Upper lobe of left lung (tissue), 6 donors: ENCODE measurements at regions not wholly inside any gene's neighbourhood (a gene's known extent, or its start where the extent isn't known, plus 50 kb on each side); places are given as distances from the start of the nearest gene placed in this dataset.

Experiments used
- ATAC-seq, 2 donors: fragments of 200-7000 bp; cut with Tn5 transposase; one replicate each; pipeline ENCODE4 v1.9.1; 2022; ENCODE audit warnings: mild to moderate bottlenecking in 2 of 2, moderate library complexity in 2 of 2; ENCODE audit not compliant: low FRiP score in 2 of 2
- DNase-seq, 2 donors: peaks; one replicate each; pipeline ENCODE4 v3.0.0-alpha.2; 2019 to 2020
- H3K27ac ChIP-seq, 4 donors: fragments of 200-600 bp; sonication (generic); one replicate each; pipeline ENCODE4 v1.5.1; 2016 to 2019
- H3K27me3 ChIP-seq, 4 donors: fragments of 200-600 bp; sonication (generic); one replicate each; pipeline ENCODE4 v1.5.1; 2017 to 2019
- H3K36me3 ChIP-seq, 4 donors: fragments of 200-600 bp; sonication (generic); one replicate each; pipeline ENCODE4 v1.5.1; 2016 to 2019
- H3K4me1 ChIP-seq, 4 donors: fragments of 200-600 bp; sonication (generic); one replicate each; pipeline ENCODE4 v1.5.1; 2018 to 2019
- H3K4me3 ChIP-seq, 4 donors: fragments of 200-600 bp; sonication (generic); one replicate each; pipeline ENCODE4 v1.5.1; 2017 to 2019; ENCODE audit warnings: mild to moderate bottlenecking in 2 of 4, moderate library complexity in 1 of 4
- H3K9me3 ChIP-seq, 4 donors: fragments of 200-600 bp; sonication (generic); one replicate each; pipeline ENCODE4 v1.5.1; 2018 to 2019
- EP300 ChIP-seq, 4 donors: sonication (generic); formaldehyde crosslinking; IDR thresholded peaks; one replicate each; pipeline ENCODE4 v1.5.1; 2017; ENCODE audit warnings: antibody characterized with exemption in 4 of 4, control low read depth in 2 of 4
- POLR2A ChIP-seq, 4 donors: fragments of 450-650 bp; IDR thresholded peaks; one replicate each; pipeline ENCODE4 v1.5.1; 2016 to 2017; ENCODE audit warnings: antibody characterized with exemption in 4 of 4, mild to moderate bottlenecking in 2 of 4
- POLR2AphosphoS5 ChIP-seq, 2 donors: sonication (generic); formaldehyde crosslinking; IDR thresholded peaks; one replicate each; pipeline ENCODE4 v1.5.1; 2017; ENCODE audit warnings: antibody characterized with exemption in 2 of 2
- WGBS, 2 donors: methylation state at CpG; one replicate each; pipeline ENCODE4 v1.1.5; 2017 to 2018; 5-methylcytosine and 5-hydroxymethylcytosine counted together
- TF ChIP-seq, protein P1 (sequence below), 6 experiments: fragments of 450-650 bp in 4 of 6; fragments of 200-600 bp in 2 of 6; sonication (generic) in 2 of 6; IDR thresholded peaks; one replicate each; pipeline ENCODE4 v1.5.1; 2016 to 2019; ENCODE audit warnings: antibody characterized with exemption in 6 of 6
- donor health status: DM: no; HTN: no; CAD: no; lungs with moderate emphysema.
- donor health status: DM: no; HTN: yes; CAD: no; lungs with severe emphysema.

DNA sequence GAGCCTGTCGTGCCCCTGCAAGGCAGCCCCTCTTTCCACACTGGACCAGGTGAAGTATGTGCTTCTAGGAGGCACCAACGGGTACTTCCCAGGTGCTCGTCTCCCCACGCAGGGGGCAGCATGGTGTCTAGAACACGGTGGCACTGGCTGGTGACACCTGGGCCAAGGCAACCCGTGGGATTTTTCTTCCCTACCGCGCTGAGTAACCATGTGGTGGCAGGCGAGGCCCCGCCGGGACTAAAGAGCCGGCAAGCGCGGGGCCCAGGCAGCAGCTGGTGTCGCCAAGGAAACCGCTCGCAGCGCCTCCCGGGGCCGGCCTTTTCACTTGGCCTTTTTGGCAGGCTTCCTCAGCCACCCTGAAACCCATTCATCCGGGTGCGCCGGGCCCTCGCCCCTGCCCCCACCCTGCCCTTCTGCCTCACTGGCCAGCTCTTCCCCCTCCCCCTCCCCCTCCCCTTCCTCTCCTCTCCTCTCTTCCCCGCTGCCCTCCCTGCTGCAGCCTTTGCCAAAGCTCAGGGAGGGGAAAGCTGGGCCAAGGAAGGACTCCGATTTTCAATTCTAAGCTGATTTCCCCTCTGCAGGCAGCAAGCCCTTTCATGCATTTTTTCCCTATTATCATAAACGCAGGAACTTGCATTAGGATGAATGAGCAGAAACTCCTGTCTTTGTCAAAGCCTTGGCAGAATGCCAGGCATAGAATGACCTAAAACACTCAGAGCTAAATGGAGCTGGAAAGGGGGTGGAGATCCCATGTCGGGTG, 81.2 kb downstream of the IRF2BPL start:
- Histone ChIP-seq H3K4me3 (peak overlapping the region in 3 of 4 donors; percentile 0 to 14 (median 9)), H3K9me3 (no peaks in the 10 kb centered on the region), H3K4me1 (peaks cover 36 to 39% (median 38%) of the 10 kb centered on the region in 4 donors), H3K36me3 (no peaks in the 10 kb centered on the region), H3K27me3 (no peaks in the 10 kb centered on the region), H3K27ac (peak overlapping the region; percentile 72 to 93 (median 86))
- DNase-seq, result peak; percentile 94 to 96
- ATAC-seq, result peak; percentile 91 to 93
- 6 to 7% methylated on average over 17 of the region's 28 CpGs for WGBS, 2 donors
- TF ChIP-seq, protein P1, sequence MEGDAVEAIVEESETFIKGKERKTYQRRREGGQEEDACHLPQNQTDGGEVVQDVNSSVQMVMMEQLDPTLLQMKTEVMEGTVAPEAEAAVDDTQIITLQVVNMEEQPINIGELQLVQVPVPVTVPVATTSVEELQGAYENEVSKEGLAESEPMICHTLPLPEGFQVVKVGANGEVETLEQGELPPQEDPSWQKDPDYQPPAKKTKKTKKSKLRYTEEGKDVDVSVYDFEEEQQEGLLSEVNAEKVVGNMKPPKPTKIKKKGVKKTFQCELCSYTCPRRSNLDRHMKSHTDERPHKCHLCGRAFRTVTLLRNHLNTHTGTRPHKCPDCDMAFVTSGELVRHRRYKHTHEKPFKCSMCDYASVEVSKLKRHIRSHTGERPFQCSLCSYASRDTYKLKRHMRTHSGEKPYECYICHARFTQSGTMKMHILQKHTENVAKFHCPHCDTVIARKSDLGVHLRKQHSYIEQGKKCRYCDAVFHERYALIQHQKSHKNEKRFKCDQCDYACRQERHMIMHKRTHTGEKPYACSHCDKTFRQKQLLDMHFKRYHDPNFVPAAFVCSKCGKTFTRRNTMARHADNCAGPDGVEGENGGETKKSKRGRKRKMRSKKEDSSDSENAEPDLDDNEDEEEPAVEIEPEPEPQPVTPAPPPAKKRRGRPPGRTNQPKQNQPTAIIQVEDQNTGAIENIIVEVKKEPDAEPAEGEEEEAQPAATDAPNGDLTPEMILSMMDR (IDR thresholded peaks at IDR 0.05), result peak; percentile 46 to 83 (median 70)
- TF ChIP-seq EP300 (IDR thresholded peaks at IDR 0.05), result no peak
- no peak for TF ChIP-seq POLR2A (IDR thresholded peaks at IDR 0.05)
- TF ChIP-seq POLR2AphosphoS5 (IDR thresholded peaks at IDR 0.05), result peak; percentile 13 to 23

DNA sequence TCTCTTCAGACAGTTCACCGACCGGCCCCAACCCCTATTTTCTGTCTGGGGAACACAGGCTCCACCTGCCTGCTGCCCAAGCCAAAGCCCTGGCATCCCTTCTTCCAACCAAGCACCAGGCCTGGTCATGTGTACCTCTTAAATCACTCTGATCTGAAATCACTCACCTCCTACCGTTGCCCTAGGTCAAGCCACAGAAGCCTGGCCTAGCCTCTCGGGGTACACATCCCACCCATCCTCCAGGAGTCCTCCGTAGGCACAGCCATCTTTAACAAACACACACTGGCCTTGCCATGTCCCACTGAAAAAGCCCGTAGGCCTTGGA, 81.8 kb downstream of the IRF2BPL start:
- no peak for DNase-seq

DNA sequence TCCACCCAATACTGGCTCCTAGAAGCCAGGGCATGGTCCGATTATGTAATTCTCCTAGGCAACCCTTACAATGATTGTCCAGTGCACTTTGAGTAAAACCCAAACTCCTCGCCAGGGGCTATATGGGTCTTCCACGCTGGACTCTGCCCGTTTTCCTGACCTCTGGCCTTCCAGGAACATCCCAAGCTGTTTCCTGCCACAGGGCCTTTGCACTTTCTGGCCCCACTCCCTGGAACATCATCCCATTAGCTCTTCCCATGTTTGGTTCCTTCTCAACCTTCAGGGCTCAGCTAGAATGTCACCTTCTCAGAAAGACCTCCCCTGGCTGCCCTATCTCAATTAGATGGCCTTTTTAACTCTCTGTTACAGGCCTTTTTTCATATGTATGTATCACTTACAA, 85.4 kb downstream of the IRF2BPL start:
- no peak overlapping the region for H3K27ac ChIP-seq
- no peaks in the 10 kb centered on the region for H3K9me3 ChIP-seq
- H3K27me3 ChIP-seq, result no peaks in the 10 kb centered on the region
- ATAC-seq (no peak), DNase-seq (no peak)
- 86 to 96% methylated on average over 4 of the region's 4 CpGs for WGBS, 2 donors
- no peak overlapping the region for H3K4me3 ChIP-seq
- H3K36me3 ChIP-seq, result no peaks in the 10 kb centered on the region
- no peak for TF ChIP-seq POLR2AphosphoS5 (IDR thresholded peaks at IDR 0.05)
- no peak for TF ChIP-seq EP300 (IDR thresholded peaks at IDR 0.05)
- TF ChIP-seq, protein P1 (IDR thresholded peaks at IDR 0.05), result no peak
- TF ChIP-seq POLR2A (IDR thresholded peaks at IDR 0.05), result no peak
- peaks cover 16 to 17% (median 16%) of the 10 kb centered on the region in 4 donors for H3K4me1 ChIP-seq

More for the DNA sequence above, 81.8 kb downstream of the IRF2BPL start:
- TF ChIP-seq POLR2A (IDR thresholded peaks at IDR 0.05) (no peak), EP300 (IDR thresholded peaks at IDR 0.05) (no peak), POLR2AphosphoS5 (IDR thresholded peaks at IDR 0.05) (no peak)
- TF ChIP-seq, protein P1 (IDR thresholded peaks at IDR 0.05), result no peak
- Histone ChIP-seq H3K4me1 (peaks cover 36 to 39% (median 38%) of the 10 kb centered on the region in 4 donors), H3K4me3 (peak overlapping the region in 1 of 4 donors; percentile 14), H3K36me3 (no peaks in the 10 kb centered on the region), H3K27me3 (no peaks in the 10 kb centered on the region), H3K9me3 (no peaks in the 10 kb centered on the region), H3K27ac (peak overlapping the region; percentile 72 to 93 (median 86))
- ATAC-seq, result no peak
- WGBS, 2 donors, result 52 to 73% methylated on average over 6 of the region's 6 CpGs

DNA sequence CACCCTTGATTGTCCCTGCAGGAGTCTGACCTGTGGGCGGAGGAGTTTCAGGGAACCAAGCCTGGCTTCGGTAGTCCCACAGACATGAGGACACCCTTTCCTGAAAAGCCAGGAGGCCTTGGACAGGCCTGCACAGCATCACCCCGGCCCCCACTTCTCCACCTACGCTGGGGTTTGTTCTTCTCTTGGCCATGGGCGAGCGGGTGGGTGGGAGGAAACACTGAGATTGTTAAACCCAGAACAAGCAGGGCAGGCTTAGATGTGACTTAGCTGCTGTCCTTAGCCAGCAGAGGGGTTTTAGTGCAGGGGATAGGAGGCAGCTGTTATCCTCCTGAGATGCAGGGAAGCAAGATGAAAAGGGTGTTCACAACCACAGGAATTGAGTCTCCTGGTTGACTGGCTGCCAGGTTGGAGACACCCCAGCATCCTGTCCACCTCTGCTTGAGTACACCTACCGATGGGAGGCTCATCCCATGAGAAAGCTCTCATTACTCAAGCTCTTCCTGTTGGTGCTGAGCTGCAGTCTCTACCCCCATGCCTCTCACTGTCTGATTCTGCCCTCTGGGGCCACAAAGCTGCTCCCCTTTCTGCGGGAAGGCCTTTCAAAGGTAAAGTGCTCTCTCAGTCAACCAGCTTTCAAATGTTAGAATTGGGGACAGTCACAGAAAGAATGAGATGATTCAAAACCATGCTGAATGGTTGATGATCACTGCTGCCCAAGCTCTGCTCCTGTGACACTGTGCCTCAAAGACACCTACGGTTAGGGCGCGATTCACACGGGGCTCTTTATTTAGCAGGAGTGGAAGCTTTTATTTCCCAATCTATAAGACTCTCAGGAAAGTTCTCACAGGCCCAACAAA, 86.3 kb downstream of the IRF2BPL start:
- Histone ChIP-seq H3K27ac (no peak overlapping the region), H3K36me3 (no peaks in the 10 kb centered on the region), H3K4me1 (peaks cover 7 to 11% (median 7%) of the 10 kb centered on the region in 4 donors), H3K9me3 (no peaks in the 10 kb centered on the region), H3K4me3 (no peak overlapping the region), H3K27me3 (no peaks in the 10 kb centered on the region)
- ATAC-seq, result no peak
- WGBS, 2 donors, result 77 to 82% methylated on average over 9 to 12 of the region's 12 CpGs
- TF ChIP-seq, protein P1 (IDR thresholded peaks at IDR 0.05), result no peak
- no peak for TF ChIP-seq POLR2A (IDR thresholded peaks at IDR 0.05)
- TF ChIP-seq POLR2AphosphoS5 (IDR thresholded peaks at IDR 0.05), result no peak
- TF ChIP-seq EP300 (IDR thresholded peaks at IDR 0.05), result no peak
- no peak for DNase-seq
